ENCODE measurements at regions not wholly inside any gene's neighbourhood (a gene's known extent, or its start where the extent isn't known, plus 50 kb on each side); places are given as distances from the start of the nearest gene placed in this dataset.

- TF ChIP-seq POLR2A (IDR thresholded peaks at IDR 0.05): no peak
- TF ChIP-seq CTCF (IDR thresholded peaks at IDR 0.05): no peak
- TF ChIP-seq EP300 (IDR thresholded peaks at IDR 0.05): no peak
These were observed 129.0 kb downstream of the WIF1 start for GRCh38 chr12:64992116-64992515.
